ENCODE measurements at regions not wholly inside any gene's neighbourhood (a gene's known extent, or its start where the extent isn't known, plus 50 kb on each side); places are given as distances from the start of the nearest gene placed in this dataset.

GRCh38 chr16:80114699-80115098 lies 426.1 kb upstream of the DYNLRB2 start:
- Mint-ChIP-seq H3K27me3 (ENCODE audit: low read depth) (no peaks in the 10 kb centered on the region), H3K4me1 (peaks cover under 1% of the 10 kb centered on the region; the same call in 1 of the 2 replicates), H3K27ac (no peak overlapping the region), H3K4me3 (no peak overlapping the region), H3K36me3 (no peaks in the 10 kb centered on the region), H3K9me3 (0 out of 2 replicates have a peak, but pooled peaks cover 6% of the 10 kb centered on the region)
- TF ChIP-seq MYBL2 (CRISPR knock-in tag; IDR thresholded peaks at IDR 0.05), result no peak
- TF ChIP-seq ZNF317 (CRISPR knock-in tag; IDR thresholded peaks at IDR 0.05; ENCODE audit: borderline replicate concordance, low read depth), result no peak
- no peak for TF ChIP-seq AFF4 (CRISPR knock-in tag; IDR thresholded peaks at IDR 0.05; ENCODE audit: borderline replicate concordance)
- no peak for TF ChIP-seq GABPB1 (CRISPR knock-in tag; IDR thresholded peaks at IDR 0.05)
- no peak for TF ChIP-seq PRDM15 (CRISPR knock-in tag; IDR thresholded peaks at IDR 0.05)
- TF ChIP-seq E2F4 (CRISPR knock-in tag; IDR thresholded peaks at IDR 0.05; ENCODE audit: borderline replicate concordance, low read depth), result no peak
- no peak for ATAC-seq
- ChIA-PET POLR2A (no interaction called here), CTCF (no interaction called here)
- no peak for DNase-seq (ENCODE audit: low spot score)

DNA sequence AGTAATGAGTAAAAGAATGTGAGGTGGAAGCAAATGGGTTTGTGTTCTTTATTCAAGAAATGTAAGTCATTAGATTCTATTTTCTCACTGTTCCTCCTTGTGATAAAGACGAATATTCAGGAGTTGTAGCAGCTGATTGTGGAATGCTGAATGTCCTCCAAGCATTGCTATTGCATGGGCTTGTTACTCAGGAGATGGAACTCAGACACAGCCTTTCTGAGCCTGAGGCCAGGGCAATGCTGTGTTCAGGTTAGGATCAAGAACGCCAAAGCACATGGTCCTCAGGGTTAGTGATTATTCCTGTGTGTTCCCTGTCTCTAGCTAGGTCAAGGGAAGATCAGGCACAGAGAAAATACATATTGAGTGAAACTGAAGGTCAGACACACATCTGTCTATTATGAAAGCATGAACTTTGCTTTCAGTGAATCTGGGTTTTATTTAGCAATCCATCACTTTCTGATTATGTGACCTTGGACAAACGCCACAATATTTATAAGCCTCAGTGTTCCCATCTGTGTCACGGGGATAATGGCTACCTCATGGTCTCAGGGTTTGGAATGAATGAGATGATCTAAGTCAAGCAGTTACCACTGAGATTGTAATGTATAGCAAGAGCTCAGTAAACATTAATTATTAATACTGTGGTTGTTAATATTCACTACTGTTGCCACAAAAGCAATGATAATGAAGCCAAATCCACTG lies 426.8 kb upstream of the DYNLRB2 start:
- POLR2A ChIA-PET, result no interaction called here
- ATAC-seq (no peak), DNase-seq (ENCODE audit: low spot score) (no peak)
- Mint-ChIP-seq H3K27ac (no peak overlapping the region), H3K27me3 (ENCODE audit: low read depth) (no peaks in the 10 kb centered on the region), H3K4me1 (peaks cover 7% of the 10 kb centered on the region; the same call in 1 of the 2 replicates), H3K36me3 (no peaks in the 10 kb centered on the region), H3K9me3 (0 out of 2 replicates have a peak, but pooled peaks cover 5% of the 10 kb centered on the region), H3K4me3 (no peak overlapping the region)
- CTCF ChIA-PET, result no interaction called here
- no peak for TF ChIP-seq AR (CRISPR knock-in tag; IDR thresholded peaks at IDR 0.05)
- no peak for TF ChIP-seq E2F4 (CRISPR knock-in tag; IDR thresholded peaks at IDR 0.05; ENCODE audit: borderline replicate concordance, low read depth)
- TF ChIP-seq NFATC4 (CRISPR knock-in tag; IDR thresholded peaks at IDR 0.05), result no peak
- TF ChIP-seq, protein P1, sequence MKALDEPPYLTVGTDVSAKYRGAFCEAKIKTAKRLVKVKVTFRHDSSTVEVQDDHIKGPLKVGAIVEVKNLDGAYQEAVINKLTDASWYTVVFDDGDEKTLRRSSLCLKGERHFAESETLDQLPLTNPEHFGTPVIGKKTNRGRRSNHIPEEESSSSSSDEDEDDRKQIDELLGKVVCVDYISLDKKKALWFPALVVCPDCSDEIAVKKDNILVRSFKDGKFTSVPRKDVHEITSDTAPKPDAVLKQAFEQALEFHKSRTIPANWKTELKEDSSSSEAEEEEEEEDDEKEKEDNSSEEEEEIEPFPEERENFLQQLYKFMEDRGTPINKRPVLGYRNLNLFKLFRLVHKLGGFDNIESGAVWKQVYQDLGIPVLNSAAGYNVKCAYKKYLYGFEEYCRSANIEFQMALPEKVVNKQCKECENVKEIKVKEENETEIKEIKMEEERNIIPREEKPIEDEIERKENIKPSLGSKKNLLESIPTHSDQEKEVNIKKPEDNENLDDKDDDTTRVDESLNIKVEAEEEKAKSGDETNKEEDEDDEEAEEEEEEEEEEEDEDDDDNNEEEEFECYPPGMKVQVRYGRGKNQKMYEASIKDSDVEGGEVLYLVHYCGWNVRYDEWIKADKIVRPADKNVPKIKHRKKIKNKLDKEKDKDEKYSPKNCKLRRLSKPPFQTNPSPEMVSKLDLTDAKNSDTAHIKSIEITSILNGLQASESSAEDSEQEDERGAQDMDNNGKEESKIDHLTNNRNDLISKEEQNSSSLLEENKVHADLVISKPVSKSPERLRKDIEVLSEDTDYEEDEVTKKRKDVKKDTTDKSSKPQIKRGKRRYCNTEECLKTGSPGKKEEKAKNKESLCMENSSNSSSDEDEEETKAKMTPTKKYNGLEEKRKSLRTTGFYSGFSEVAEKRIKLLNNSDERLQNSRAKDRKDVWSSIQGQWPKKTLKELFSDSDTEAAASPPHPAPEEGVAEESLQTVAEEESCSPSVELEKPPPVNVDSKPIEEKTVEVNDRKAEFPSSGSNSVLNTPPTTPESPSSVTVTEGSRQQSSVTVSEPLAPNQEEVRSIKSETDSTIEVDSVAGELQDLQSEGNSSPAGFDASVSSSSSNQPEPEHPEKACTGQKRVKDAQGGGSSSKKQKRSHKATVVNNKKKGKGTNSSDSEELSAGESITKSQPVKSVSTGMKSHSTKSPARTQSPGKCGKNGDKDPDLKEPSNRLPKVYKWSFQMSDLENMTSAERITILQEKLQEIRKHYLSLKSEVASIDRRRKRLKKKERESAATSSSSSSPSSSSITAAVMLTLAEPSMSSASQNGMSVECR (CRISPR knock-in tag; IDR thresholded peaks at IDR 0.05; ENCODE audit: borderline replicate concordance), result no peak
- no peak for TF ChIP-seq ZBTB21 (CRISPR knock-in tag; IDR thresholded peaks at IDR 0.05; ENCODE audit: borderline replicate concordance)
- TF ChIP-seq ETV6 (CRISPR knock-in tag; IDR thresholded peaks at IDR 0.05), result no peak
- TF ChIP-seq KAT7 (CRISPR knock-in tag; IDR thresholded peaks at IDR 0.05; ENCODE audit: borderline replicate concordance), result no peak
- no peak for TF ChIP-seq ERG (CRISPR knock-in tag; IDR thresholded peaks at IDR 0.05)
- no peak for TF ChIP-seq CREM (CRISPR knock-in tag; IDR thresholded peaks at IDR 0.05)

Measured in WTC11 (cell line).